Right lobe of liver (tissue), 4 donors: ENCODE measurements at regions not wholly inside any gene's neighbourhood (a gene's known extent, or its start where the extent isn't known, plus 50 kb on each side); places are given as distances from the start of the nearest gene placed in this dataset.
"Not testable (repeated sequence)": the region's sequence is repeated elsewhere in the genome, so short reads cannot be mapped to it uniquely, and the experiment has no call there.

Source experiments
- CTCF ChIP-seq, 4 donors: fragments of 200-600 bp in 3 of 4; fragments of 450-650 bp in 1 of 4; IDR thresholded peaks; one replicate each; pipeline versions ENCODE4 v1.5.1 to v1.8.0; 2016 to 2022; ENCODE audit warnings: antibody characterized with exemption in 4 of 4, mild to moderate bottlenecking in 2 of 4
- POLR2A ChIP-seq: fragments of 450-650 bp; IDR thresholded peaks from one replicate; pipeline ENCODE4 v1.6.1; 2017; ENCODE audit warnings: antibody characterized with exemption, mild to moderate bottlenecking
- donor health status: DM: no; HTN: no; CAD: no.
- donor health status: DM: no; HTN: no; CAD: no.
- donor health status: DM: no; HTN: yes; CAD: no.

- TF ChIP-seq CTCF (IDR thresholded peaks at IDR 0.05); POLR2A: not testable (repeated sequence)
These were observed 52.3 kb upstream of the CXorf51A start for GRCh38 chrX:146866846-146867245.
